Middle frontal gyrus (tissue), 1 donor: ENCODE measurements at regions not wholly inside any gene's neighbourhood (a gene's known extent, or its start where the extent isn't known, plus 50 kb on each side); places are given as distances from the start of the nearest gene placed in this dataset.

Source experiments
- DNase-seq: peaks from one replicate; pipeline ENCODE4 v3.0.0-alpha.2; 2015; ENCODE audit warnings: low spot score; ENCODE audit errors: extremely low spot score

GRCh38 chr17:14910916-14911315, 354.2 kb downstream of the PMP22 start:
- no peak for DNase-seq

GRCh38 chr17:14904386-14904785, 360.7 kb downstream of the PMP22 start:
- no peak for DNase-seq

- no peak for DNase-seq
Observed at GRCh38 chr17:14903854-14904253, 361.3 kb downstream of the PMP22 start.

- no peak for DNase-seq
Observed at GRCh38 chr17:14902803-14903202, 362.3 kb downstream of the PMP22 start.

GRCh38 chr17:14902297-14902696, 362.8 kb downstream of the PMP22 start:
- no peak for DNase-seq

GRCh38 chr17:14901376-14901775, 363.8 kb downstream of the PMP22 start:
- DNase-seq: no peak

- no peak for DNase-seq
Observed at GRCh38 chr17:14886200-14886739, 378.9 kb downstream of the PMP22 start.

GRCh38 chr17:14882131-14882530, 383.0 kb downstream of the PMP22 start:
- no peak for DNase-seq

GRCh38 chr17:14875557-14876412, 389.3 kb downstream of the PMP22 start:
- DNase-seq: no peak

GRCh38 chr17:14873996-14874395, 391.1 kb downstream of the PMP22 start:
- no peak for DNase-seq

- DNase-seq: no peak
Observed at GRCh38 chr17:14873540-14873939, 391.6 kb downstream of the PMP22 start.

GRCh38 chr17:14871921-14872320, 393.2 kb downstream of the PMP22 start:
- DNase-seq: no peak

GRCh38 chr17:14866266-14866665, 398.9 kb downstream of the PMP22 start:
- DNase-seq: no peak

GRCh38 chr17:14864127-14864526, 401.0 kb downstream of the PMP22 start:
- DNase-seq: no peak

- DNase-seq: no peak
Observed at GRCh38 chr17:14859542-14859941, 405.6 kb downstream of the PMP22 start.

GRCh38 chr17:14856176-14856575, 408.9 kb downstream of the PMP22 start:
- no peak for DNase-seq

GRCh38 chr17:14854691-14855090, 410.4 kb downstream of the PMP22 start:
- DNase-seq: no peak

GRCh38 chr17:14845591-14846281, 419.4 kb downstream of the PMP22 start:
- no peak for DNase-seq

GRCh38 chr17:14843086-14843795, 421.9 kb downstream of the PMP22 start:
- DNase-seq: no peak

GRCh38 chr17:14840616-14841231, 424.4 kb downstream of the PMP22 start:
- no peak for DNase-seq

GRCh38 chr17:14838567-14838966, 426.6 kb downstream of the PMP22 start:
- no peak for DNase-seq
